Fibroblast of gingiva (primary cell): ENCODE measurements at regions not wholly inside any gene's neighbourhood (a gene's known extent, or its start where the extent isn't known, plus 50 kb on each side); places are given as distances from the start of the nearest gene placed in this dataset.
A peak's percentile ranks its signal among the peaks of the same experiment; 100 is the strongest.
"Not testable (repeated sequence)": the region's sequence is repeated elsewhere in the genome, so short reads cannot be mapped to it uniquely, and the experiment has no call there.

Source experiments
- DNase-seq: peaks from one replicate; pipeline ENCODE4 v3.0.0-alpha.2; 2011; ENCODE audit warnings: low read depth

- peak; percentile 18 for DNase-seq
These were observed 187.9 kb downstream of the NPIPB11 start for GRCh38 chr16:29218649-29219048.

- not testable (repeated sequence) for DNase-seq
These were observed 188.3 kb downstream of the NPIPB11 start for GRCh38 chr16:29218171-29218570.

GRCh38 chr16:29217752-29218126, 188.8 kb downstream of the NPIPB11 start:
- not testable (repeated sequence) for DNase-seq

GRCh38 chr16:29217104-29217751, 189.3 kb downstream of the NPIPB11 start:
- DNase-seq, result not testable (repeated sequence)

- not testable (repeated sequence) for DNase-seq
These were observed 192.7 kb downstream of the NPIPB11 start for GRCh38 chr16:29213770-29214169.

GRCh38 chr16:29213251-29213650, 193.3 kb downstream of the NPIPB11 start:
- DNase-seq, result not testable (repeated sequence)

- not testable (repeated sequence) for DNase-seq
These were observed 194.2 kb downstream of the NPIPB11 start for GRCh38 chr16:29212084-29213027.

- peak; percentile 27 for DNase-seq
These were observed 195.1 kb downstream of the NPIPB11 start for GRCh38 chr16:29211456-29211855.

GRCh38 chr16:29210299-29211150, 196.0 kb downstream of the NPIPB11 start:
- DNase-seq, result not testable (repeated sequence)

- not testable (repeated sequence) for DNase-seq
These were observed 200.4 kb downstream of the NPIPB11 start for GRCh38 chr16:29206120-29206519.

GRCh38 chr16:29205151-29205550, 201.4 kb downstream of the NPIPB11 start:
- DNase-seq, result not testable (repeated sequence)

- no peak for DNase-seq
These were observed 201.7 kb downstream of the NPIPB11 start for GRCh38 chr16:29204806-29205135.

- DNase-seq, result not testable (repeated sequence)
These were observed 202.3 kb downstream of the NPIPB11 start for GRCh38 chr16:29203933-29204805.

- not testable (repeated sequence) for DNase-seq
These were observed 203.2 kb downstream of the NPIPB11 start for GRCh38 chr16:29203046-29203932.

- DNase-seq, result not testable (repeated sequence)
These were observed 203.9 kb downstream of the NPIPB11 start for GRCh38 chr16:29202642-29203041.

- DNase-seq, result peak; percentile 18
These were observed 204.4 kb downstream of the NPIPB11 start for GRCh38 chr16:29202025-29202632.

GRCh38 chr16:29201296-29202024, 205.1 kb downstream of the NPIPB11 start:
- DNase-seq, result peak; percentile 50

GRCh38 chr16:29200681-29201080, 205.8 kb downstream of the NPIPB11 start:
- not testable (repeated sequence) for DNase-seq

GRCh38 chr16:29200135-29200601, 206.3 kb downstream of the NPIPB11 start:
- DNase-seq, result peak; percentile 93
